Small intestine (tissue), 7 donors: ENCODE measurements at regions not wholly inside any gene's neighbourhood (a gene's known extent, or its start where the extent isn't known, plus 50 kb on each side); places are given as distances from the start of the nearest gene placed in this dataset.

Source experiments
- DNase-seq, 2 donors: peaks; one replicate each; pipeline versions ENCODE4 v3.0.0 to v3.0.0-alpha.2; 2013
- FAIRE-seq: peaks from 2 replicates; lab custom pipeline; 2012; peaks lifted over from hg19 to GRCh38; lab: Jason Lieb, UNC
- H3K27ac ChIP-seq, 3 donors: one replicate each; pipeline ENCODE4 v1.5.1; 2013; ENCODE audit warnings: low read length in 2 of 3, mild to moderate bottlenecking in 2 of 3, control low read depth in 1 of 3, inconsistent platforms in 1 of 3, low read depth in 1 of 3, moderate library complexity in 1 of 3
- H3K27me3 ChIP-seq, 3 donors: one replicate each; pipeline ENCODE4 v1.6.1; 2013; ENCODE audit warnings: low read length in 3 of 3, inconsistent platforms in 1 of 3; ENCODE audit not compliant: control insufficient read depth in 3 of 3, insufficient read depth in 3 of 3
- H3K36me3 ChIP-seq, 3 donors: one replicate each; pipeline ENCODE4 v1.6.1; 2013; ENCODE audit warnings: low read length in 3 of 3, inconsistent platforms in 1 of 3, low read depth in 1 of 3, mild to moderate bottlenecking in 1 of 3, moderate library complexity in 1 of 3; ENCODE audit not compliant: control insufficient read depth in 3 of 3, insufficient read depth in 2 of 3
- H3K4me1 ChIP-seq, 3 donors: one replicate each; pipeline ENCODE4 v1.6.1; 2013; ENCODE audit warnings: low read length in 2 of 3, inconsistent platforms in 1 of 3, low read depth in 1 of 3, mild to moderate bottlenecking in 1 of 3, moderate library complexity in 1 of 3; ENCODE audit not compliant: control insufficient read depth in 3 of 3, insufficient read depth in 2 of 3
- H3K4me3 ChIP-seq, 3 donors: one replicate each; pipeline ENCODE4 v1.5.1; 2013; ENCODE audit warnings: low read length in 3 of 3, control low read depth in 1 of 3, inconsistent platforms in 1 of 3, low read depth in 1 of 3, mild to moderate bottlenecking in 1 of 3, moderate library complexity in 1 of 3
- H3K9me3 ChIP-seq, 2 donors: one replicate each; pipeline ENCODE4 v1.6.1; 2013; ENCODE audit warnings: low read depth in 1 of 2, low read length in 1 of 2; ENCODE audit not compliant: control insufficient read depth in 2 of 2, insufficient read depth in 1 of 2
- WGBS, 3 donors: extraction: QIAGEN DNeasy Blood & Tissue Kit; methylation state at CpG; one replicate each; pipeline ENCODE4 v1.1.7; 2013; 5-methylcytosine and 5-hydroxymethylcytosine counted together
- donor health status: healthy with polysubstance abuse.
- donor health status: control.
- donor health status: control.
- donor health status: Bipolar disorder and iron deficiency.
- donor health status: healthy.

- no peak overlapping the region for H3K4me3 ChIP-seq
- peaks cover 0 to 4% (median 3%) of the 10 kb centered on the region in 3 donors for H3K4me1 ChIP-seq
- peaks cover 0 to 11% (median 2%) of the 10 kb centered on the region in 3 donors for H3K36me3 ChIP-seq
- 81 to 93% (median 89%) methylated on average over 1 of the region's 1 CpG for WGBS, 3 donors
- no peaks in the 10 kb centered on the region for H3K27me3 ChIP-seq
- no peak overlapping the region for H3K27ac ChIP-seq
- H3K9me3 ChIP-seq: peaks cover 0 to 7% of the 10 kb centered on the region in 2 donors
- DNase-seq: no peak
- no peak for FAIRE-seq
These were observed 56.9 kb upstream of the ENPP4 start for GRCh38 chr6:46072866-46073265.

GRCh38 chr6:46078294-46078693, 51.5 kb upstream of the ENPP4 start:
- WGBS, 3 donors: 28 to 55% (median 37%) methylated on average over 2 of the region's 2 CpGs

GRCh38 chr6:46079061-46079460, 50.7 kb upstream of the ENPP4 start:
- Histone ChIP-seq H3K9me3 (no peaks in the 10 kb centered on the region), H3K36me3 (peaks cover 0 to 11% (median 0%) of the 10 kb centered on the region in 3 donors), H3K4me1 (peaks cover 0 to 18% (median 1%) of the 10 kb centered on the region in 3 donors), H3K4me3 (peak overlapping the region in 2 of 3 donors; percentile 47 to 55), H3K27me3 (no peaks in the 10 kb centered on the region), H3K27ac (peak overlapping the region; percentile 50 to 91 (median 84))
- FAIRE-seq: no peak
- peak; percentile 52 to 58 for DNase-seq
- 16 to 59% (median 32%) methylated on average over 2 of the region's 2 CpGs for WGBS, 3 donors

More at GRCh38 chr6:46078294-46078693, 51.5 kb upstream of the ENPP4 start:
- no peaks in the 10 kb centered on the region for H3K27me3 ChIP-seq
- DNase-seq (peak; percentile 13 to 58), FAIRE-seq (no peak)
- peaks cover 0 to 11% (median 0%) of the 10 kb centered on the region in 3 donors for H3K36me3 ChIP-seq
- H3K27ac ChIP-seq: peak overlapping the region in 2 of 3 donors; percentile 68 to 91
- H3K4me3 ChIP-seq: peak overlapping the region in 2 of 3 donors; percentile 47 to 69
- H3K4me1 ChIP-seq: peaks cover 0 to 18% (median 3%) of the 10 kb centered on the region in 3 donors
- H3K9me3 ChIP-seq: no peaks in the 10 kb centered on the region
